Midbrain (tissue), 1 donor: ENCODE measurements at regions not wholly inside any gene's neighbourhood (a gene's known extent, or its start where the extent isn't known, plus 50 kb on each side); places are given as distances from the start of the nearest gene placed in this dataset.
"Not testable (repeated sequence)": the region's sequence is repeated elsewhere in the genome, so short reads cannot be mapped to it uniquely, and the experiment has no call there.

Experiments
- DNase-seq: peaks from one replicate; lab custom pipeline; 2025; lab: John Stamatoyannopoulos, UW

DNA sequence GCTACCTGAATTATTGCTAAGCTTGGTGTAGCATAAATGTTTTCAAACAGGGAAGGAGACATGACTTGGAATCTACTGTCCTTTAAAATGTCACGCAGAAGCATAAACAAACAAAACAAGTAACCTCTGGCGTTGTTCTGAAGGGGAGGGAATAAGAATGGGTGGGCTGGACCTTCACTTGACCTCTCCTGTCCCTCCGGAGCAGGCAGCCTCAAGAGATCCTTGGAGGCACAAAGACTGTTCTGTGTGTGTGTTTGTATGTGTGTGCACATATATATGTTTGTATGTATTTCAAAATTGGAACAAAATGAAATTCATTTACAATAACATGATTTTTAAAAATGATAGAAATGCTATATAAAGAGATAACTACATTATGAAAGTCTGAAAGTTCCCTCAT lies 91.3 kb upstream of the DCLK2 start:
- DNase-seq = no peak

- no peak for DNase-seq
These were observed 90.7 kb upstream of the DCLK2 start for GRCh38 chr4:149987330-149988086.

DNA sequence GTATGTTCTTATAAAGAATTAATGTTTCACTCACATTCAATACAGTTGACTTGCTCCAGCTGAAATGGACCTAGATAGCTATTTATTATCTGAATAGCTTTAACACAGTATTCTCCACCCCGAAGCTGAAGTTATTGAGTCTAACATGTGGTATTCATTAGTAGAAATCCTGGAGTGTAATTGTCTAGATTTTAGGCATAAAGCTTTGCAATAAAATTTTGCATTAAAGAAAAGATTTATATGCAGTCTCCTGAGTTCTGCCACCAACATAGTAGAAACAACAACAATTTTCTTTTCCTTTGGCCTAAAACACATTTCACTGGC lies 90.2 kb upstream of the DCLK2 start:
- no peak for DNase-seq

GRCh38 chr4:149993030-149993429 lies 85.2 kb upstream of the DCLK2 start:
- DNase-seq = no peak

DNA sequence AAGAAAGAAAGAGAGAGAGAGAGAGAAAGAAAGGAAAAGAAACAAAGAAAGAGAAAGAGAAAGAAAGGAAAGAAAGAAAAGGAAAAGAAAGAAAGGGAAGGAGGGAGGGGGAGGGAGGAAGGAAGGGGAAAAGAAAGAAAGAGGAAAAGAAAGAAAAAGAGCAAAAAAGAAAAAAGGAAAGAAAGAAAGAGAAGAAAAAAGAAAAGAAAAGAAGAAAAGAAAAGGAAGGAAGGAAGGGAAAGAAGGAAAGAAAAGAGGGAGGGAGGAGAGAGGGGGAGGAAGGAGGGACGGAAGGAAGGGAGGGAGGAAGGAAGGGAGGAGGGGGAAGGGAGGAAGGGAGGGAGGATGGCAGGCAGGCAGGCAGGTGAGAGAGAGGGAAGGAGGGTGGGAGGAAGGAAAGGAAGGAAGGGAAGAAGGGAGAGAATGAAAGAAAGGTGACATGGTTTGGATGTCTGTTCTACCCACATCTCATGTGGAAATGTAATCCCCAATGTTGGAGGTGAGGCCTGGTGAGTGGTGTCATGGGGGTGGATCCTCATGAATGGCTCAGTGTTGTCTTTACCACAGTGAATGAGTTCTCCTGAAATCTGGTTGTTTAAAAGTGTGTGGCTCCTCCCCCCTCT lies 83.0 kb upstream of the DCLK2 start:
- DNase-seq = no peak

DNA sequence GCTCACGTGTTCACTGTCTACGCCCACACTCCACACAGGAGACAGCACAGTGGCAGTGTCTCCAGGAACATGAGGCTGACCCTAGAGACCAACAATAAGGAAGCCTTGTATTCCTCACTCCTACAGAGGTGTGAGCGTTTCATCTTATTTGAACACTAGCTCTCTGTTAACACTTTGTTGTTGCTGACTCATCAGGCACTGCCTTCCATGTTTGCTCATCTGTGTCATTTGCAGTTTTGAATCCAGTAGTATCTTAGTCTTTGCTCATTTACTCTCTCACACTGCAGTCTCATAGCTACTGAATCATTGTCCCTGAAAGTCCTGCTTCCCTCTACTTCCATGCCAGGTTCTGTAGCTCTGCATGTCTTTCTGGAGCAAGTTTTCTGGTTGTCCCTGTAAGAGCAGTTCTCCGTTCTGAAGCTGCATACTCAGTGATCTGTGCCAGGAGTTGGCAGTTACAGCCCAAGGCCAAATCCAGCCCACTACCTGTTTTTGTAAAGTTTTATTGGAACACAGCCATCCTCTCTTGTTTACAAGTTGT lies 80.3 kb upstream of the DCLK2 start:
- no peak for DNase-seq

- peak; percentile 57 for DNase-seq
These were observed 78.7 kb upstream of the DCLK2 start for GRCh38 chr4:149999485-150000074.

DNA sequence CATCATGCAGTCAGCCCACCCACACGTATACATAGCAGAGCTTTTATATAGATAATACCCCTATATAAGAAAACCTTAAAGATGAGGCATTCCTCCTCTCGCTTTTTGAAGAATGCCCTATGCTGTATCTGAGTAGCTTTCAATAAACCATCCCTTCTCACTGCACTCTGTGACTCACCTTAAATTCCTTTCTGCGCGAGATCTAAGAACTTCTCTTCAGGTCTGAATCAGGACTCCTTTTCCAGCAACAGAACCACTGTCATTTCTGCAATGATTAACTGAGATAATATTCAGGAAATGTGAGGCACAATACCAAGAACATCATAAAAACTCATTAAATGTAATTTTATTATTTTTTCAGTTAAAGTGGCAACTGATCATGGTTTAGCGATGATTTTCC lies 76.4 kb upstream of the DCLK2 start:
- DNase-seq = no peak

DNA sequence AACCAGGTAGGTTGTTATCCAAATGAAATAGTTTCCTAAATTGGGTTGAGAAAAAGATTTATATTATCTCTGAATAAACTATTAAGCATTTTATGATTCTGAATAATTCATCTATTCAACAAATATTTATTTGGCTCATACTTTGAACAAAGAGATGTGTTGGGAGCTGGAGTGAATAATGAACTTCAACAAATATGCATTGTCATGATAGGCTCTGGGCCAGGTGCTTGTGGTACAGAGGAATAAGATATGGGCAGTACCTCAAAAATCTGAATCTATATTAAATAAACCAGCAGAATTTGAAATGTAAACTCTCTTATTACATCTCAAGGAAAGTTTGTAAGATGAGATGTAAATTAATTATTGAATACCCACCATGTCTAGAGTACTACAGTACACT lies 75.7 kb upstream of the DCLK2 start:
- no peak for DNase-seq

DNA sequence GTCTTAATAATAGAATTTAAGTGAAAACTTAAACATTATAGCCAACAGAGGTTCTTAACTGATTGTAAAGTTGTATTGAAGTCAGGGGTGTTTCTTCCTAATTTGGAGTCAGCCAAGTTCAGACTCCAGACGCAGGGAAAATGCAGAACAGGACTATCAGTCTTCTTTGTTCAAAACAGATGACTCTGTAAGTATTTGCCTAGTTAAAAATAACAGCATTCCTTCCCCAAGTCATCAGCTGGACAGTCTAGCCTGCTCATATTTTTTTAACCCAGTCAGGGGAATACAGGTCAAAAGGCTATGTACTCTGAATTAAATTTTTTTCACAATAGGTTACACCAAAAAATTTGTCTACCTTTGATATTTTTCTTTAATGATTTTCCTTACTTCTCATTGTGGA lies 73.8 kb upstream of the DCLK2 start:
- no peak for DNase-seq

GRCh38 chr4:150005537-150005936 lies 72.7 kb upstream of the DCLK2 start:
- DNase-seq = no peak

DNA sequence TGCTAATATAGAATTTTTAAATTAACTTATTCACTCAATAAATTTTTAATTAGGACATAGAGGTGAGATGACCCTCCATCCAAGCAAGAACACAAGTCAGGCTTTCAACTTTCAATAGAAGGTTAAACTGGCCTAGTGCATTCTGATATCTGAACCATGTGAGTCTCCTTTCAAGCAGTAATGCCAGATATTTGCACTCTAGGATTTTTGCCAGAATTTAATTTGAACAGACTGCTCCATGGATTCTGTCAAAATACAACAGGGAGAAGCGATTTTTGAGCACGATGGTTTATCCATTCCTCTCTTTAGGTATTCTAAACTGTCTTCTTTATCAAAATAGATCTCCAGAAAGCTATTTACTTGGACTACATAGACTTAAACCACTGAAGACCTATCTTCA lies 72.0 kb upstream of the DCLK2 start:
- peak; percentile 21 for DNase-seq

GRCh38 chr4:150007512-150007911 lies 70.7 kb upstream of the DCLK2 start:
- no peak for DNase-seq

DNA sequence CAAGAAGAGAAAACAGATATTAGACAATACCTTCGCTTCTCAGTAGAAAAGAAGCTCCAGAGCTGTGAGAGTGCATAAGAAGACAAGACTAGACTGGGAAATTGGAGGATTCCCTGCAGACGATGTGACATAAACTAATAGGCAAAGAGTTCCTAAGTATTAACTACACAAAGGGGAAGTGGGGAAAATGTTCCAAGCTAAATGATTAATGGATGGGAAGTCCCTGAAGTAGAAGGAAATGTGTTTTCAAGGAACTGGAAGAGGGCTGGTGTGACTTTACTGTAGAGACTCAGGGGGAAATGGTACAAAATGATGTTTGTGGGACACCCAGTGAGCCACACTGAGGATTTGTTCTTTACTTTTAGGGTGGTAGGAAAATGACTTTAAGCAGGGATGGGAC lies 69.7 kb upstream of the DCLK2 start:
- DNase-seq = no peak

- DNase-seq = no peak
These were observed 68.7 kb upstream of the DCLK2 start for GRCh38 chr4:150009533-150009932.

- DNase-seq = peak; percentile 42
These were observed 67.6 kb upstream of the DCLK2 start for GRCh38 chr4:150010525-150011126.

- no peak for DNase-seq
These were observed 65.3 kb upstream of the DCLK2 start for GRCh38 chr4:150012851-150013360.

- DNase-seq = not testable (repeated sequence)
These were observed 62.3 kb upstream of the DCLK2 start for GRCh38 chr4:150015910-150016309.

DNA sequence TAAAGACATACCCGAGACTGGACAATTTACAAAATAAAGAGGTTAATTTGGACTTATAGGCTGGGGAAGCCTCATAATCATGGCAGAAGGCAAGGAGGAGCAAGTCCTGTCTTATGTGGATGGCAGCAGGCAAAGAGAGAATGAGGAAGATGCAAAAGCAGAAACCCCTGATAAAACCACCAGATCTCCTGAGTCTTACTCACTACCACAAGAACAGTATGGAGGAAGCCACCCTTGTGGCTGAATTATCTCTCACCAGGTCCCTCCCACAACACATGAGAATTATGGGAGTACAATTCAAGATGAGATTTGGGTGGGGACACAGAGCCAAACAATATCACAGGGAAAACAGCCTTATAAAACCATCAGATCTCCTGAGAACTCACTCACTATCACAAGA lies 61.6 kb upstream of the DCLK2 start:
- DNase-seq = not testable (repeated sequence)

DNA sequence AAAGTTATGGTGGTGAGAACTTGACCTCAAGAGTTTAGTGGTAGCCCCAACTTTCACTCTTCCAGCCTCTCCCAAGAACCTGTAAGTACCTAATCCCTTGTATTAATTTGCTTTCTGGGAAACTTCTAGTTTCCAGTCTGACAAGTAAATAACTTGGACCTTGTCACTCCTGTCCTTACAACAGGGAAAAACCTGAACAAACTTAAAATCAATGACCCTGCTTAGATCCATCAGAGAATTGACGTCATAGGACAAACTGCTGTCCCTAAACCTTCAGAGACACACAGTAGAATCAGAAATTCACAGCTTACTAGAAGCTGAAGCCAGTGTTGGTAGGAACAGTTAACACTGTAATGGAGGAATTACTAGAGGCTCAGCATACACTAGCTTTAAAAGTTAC lies 60.0 kb upstream of the DCLK2 start:
- no peak for DNase-seq

DNA sequence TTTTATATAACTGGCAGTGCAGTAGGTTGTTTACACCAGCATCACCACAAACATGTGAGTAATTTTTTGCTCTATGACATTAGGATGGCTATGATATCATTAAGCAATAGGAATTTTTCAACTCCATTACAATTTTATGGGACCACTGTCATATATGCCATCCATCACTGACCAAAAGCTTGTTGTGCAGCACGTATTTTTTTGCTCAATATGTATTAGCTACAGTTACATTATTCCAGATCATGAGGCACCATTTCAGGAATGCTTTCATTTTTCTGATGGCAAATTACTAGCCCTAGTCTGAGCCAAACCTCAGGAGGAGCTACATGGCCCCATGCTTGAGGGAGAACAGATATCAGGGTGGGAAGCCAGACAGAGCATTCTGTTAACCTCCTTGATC lies 56.8 kb upstream of the DCLK2 start:
- DNase-seq = no peak

DNA sequence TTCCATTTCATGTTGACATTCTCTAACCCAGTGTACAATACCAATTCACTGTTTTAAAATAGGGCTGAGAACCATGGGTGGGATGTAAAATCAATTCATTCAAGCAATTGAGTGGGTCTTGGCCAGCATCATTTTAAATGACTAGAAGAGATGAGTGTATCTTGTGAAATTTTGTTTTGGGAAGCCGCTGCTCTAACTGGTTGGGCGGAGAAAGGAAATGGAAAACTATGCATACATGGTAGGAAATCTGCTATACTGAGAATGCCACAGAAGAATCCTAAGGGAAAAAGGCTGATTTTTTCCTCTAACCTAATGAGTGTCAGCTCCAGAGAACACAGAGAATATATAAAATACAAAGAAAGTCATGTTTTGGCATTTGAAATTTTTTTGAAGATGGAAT lies 54.8 kb upstream of the DCLK2 start:
- DNase-seq = no peak

GRCh38 chr4:150026987-150027386 lies 51.3 kb upstream of the DCLK2 start:
- not testable (repeated sequence) for DNase-seq
